ENCODE measurements at regions not wholly inside any gene's neighbourhood (a gene's known extent, or its start where the extent isn't known, plus 50 kb on each side); places are given as distances from the start of the nearest gene placed in this dataset.

DNA sequence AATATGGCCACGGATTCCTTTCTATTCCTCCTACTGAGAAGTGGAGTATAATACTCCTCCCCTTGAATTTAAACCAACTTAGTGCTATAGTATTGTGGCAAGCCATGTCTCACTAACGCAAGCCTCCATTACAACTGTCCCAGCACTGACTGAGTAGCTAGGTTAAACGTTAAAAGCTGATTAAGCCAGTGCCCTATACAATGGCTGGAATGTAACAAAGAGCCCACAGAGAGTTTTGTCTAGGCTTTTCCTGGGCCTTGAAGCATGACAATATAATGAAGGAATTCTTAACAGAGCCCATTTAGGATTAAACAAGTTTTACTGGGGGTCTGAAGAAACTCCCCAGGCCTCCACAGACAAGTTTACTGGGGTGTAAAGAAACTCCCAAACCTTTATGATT, 254.5 kb upstream of the DACH1 start:
- no peak for DNase-seq
- in situ Hi-C loops (cut with HindIII; ENCODE audit: low pct_ligation_motif_present, low pct_unique_long_range_greater_than_20kb, low sequenced_read_pairs), result no loop called here

DNA sequence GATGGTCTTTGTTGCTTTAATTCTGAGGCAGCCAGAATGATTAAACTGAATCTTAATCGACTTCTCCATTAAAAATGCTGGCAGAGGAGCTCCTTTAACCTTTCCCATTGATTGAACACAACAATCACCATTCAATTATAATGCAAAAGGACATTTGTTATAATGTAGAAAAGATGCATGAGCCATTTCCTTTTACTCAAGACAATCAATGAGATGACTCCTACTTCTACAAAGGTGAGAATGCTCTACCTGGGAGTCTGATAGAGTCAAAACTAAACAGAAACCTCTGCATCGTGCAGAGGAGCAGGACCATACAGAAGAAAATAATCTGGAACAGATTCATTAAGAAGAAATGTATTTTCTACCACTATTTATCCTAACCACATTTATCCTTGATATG, 253.6 kb upstream of the DACH1 start:
- DNase-seq, result no peak
- in situ Hi-C loops (cut with HindIII; ENCODE audit: low pct_ligation_motif_present, low pct_unique_long_range_greater_than_20kb, low sequenced_read_pairs), result no loop called here

DNA sequence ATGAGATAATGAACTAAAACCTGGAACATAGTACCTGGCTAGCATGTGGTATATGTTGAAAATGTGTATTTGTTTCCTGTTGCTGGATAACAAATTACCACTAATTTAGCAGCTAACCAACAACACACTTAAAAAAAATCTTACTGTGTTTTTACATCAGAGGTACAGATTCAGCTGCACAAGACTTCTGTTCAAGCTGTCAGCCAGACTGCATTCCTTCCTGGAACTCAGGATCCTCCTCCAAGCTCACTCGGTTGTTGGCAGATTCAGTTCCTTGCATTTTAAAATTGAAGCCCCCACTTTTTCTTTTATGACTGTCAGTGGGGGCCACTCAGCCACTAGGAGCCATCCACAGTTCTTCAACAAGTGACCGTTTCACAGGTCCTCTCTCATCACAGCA, 246.9 kb upstream of the DACH1 start:
- in situ Hi-C loops (cut with HindIII; ENCODE audit: low pct_ligation_motif_present, low pct_unique_long_range_greater_than_20kb, low sequenced_read_pairs), result no loop called here

DNA sequence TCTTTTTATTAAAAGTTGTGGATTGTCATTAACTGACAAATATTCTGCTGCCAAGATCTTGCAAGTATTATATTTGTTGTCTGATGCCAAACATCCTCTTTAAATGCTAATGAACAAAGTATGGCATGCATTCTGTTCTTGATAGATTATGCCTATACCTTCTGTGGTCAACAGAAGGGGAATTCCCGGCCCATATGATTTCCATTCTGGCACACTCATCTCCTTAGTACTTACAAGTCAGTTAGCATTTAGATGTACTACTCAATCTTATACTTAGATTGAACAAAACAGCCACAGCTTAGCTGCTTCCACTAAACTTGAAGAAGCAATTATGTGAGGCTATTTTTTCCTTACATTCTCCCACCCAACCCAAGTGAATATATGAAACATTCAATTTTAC, 246.1 kb upstream of the DACH1 start:
- in situ Hi-C loops (cut with HindIII; ENCODE audit: low pct_ligation_motif_present, low pct_unique_long_range_greater_than_20kb, low sequenced_read_pairs), result no loop called here
- DNase-seq, result no peak

More for the DNA sequence above, 246.9 kb upstream of the DACH1 start:
- no peak for DNase-seq

DNA sequence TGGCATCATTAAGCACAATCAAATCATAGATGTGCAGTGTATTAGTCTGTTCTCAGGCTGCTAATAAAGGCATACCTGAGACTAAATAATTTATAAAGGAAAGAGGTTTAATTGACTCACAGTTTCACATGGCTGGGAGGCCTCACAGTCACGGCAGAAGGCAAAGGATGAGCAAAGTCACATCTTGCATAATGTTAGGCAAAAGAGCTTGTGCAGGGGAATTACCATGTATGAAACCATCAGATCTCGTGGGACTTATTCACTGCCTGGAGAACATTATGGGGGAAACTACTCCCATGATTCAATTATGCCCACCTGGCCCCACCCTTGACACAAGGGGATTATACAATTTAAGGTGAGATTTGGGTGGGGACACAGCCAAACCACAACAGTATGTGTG, 245.2 kb upstream of the DACH1 start:
- in situ Hi-C loops (cut with HindIII; ENCODE audit: low pct_ligation_motif_present, low pct_unique_long_range_greater_than_20kb, low sequenced_read_pairs), result no loop called here
- no peak for DNase-seq

DNA sequence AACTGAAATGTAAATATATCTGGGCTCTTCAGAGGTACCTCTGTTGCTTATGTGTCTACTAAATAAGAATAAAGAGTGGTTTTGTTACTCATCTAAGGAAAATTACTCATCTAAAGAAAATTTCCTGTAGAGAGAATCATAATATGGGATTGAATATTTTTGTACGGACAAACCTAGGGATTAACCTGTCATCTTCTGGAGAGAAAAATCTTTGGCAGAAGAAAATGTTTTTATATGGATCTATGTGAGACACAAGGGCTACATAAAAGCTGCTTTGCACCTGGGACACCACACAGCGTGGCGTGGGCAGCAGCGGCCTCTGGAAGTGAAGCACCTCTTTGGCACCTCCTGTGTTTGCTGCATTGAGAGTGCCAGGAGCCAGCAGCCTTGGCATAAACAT, 242.9 kb upstream of the DACH1 start:
- no peak for DNase-seq
- in situ Hi-C loops (cut with HindIII; ENCODE audit: low pct_ligation_motif_present, low pct_unique_long_range_greater_than_20kb, low sequenced_read_pairs), result no loop called here

DNA sequence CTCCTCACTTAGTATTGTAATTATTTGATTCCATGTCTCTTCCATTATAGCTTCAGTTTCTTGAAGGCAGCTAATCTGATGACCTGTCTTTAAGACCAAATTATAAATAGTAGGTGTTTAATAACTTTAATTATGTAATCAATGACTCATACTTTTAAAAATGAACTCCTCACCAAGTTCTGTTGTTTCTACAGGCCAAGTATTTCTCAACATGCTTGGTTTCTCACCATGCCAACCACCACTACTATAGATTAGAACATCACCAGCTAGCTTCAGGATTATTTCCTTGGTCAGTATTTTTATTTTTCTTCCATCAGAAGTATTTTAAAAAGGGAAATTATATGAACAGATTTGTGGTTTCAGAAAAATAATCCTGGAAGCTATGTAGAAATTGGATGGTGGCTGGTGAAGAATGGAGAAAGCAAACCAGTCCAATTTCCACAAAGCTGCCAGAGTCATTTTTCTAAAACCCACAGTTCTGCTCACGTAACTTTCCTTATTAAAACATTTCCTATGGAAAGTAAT, 237.7 kb upstream of the DACH1 start:
- in situ Hi-C loops (cut with HindIII; ENCODE audit: low pct_ligation_motif_present, low pct_unique_long_range_greater_than_20kb, low sequenced_read_pairs), result no loop called here
- no peak for DNase-seq

DNA sequence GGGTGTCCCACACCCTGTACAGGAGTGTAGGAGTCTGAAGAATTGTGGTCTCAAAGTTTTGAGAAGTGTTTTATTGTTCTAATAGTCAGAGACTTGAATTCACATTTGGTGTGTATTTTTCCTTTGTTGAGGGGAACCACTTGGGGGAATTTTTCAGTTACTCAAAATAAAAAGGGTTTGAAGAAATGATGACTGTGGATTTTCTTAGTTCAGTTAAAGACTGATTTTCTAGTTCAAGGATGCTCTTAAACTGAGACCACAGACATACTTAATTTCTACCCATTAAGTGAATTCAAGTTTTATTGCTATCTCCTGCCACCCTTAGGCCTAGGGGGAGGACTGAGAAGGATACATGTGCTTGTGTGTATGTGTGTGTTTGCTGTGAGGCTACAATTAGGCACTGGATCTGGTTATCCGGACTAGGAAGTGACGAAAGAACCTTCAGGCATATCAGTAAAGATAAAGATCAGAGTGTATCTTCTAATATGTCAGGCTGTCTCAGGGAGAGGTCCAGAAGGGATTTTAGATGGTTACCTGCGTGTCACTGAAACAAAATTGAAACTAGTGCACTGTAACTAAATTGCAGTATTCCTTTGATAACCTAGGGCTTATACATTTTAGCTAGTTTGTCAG, 234.9 kb upstream of the DACH1 start:
- no peak for DNase-seq
- in situ Hi-C loops (cut with HindIII; ENCODE audit: low pct_ligation_motif_present, low pct_unique_long_range_greater_than_20kb, low sequenced_read_pairs), result no loop called here

DNA sequence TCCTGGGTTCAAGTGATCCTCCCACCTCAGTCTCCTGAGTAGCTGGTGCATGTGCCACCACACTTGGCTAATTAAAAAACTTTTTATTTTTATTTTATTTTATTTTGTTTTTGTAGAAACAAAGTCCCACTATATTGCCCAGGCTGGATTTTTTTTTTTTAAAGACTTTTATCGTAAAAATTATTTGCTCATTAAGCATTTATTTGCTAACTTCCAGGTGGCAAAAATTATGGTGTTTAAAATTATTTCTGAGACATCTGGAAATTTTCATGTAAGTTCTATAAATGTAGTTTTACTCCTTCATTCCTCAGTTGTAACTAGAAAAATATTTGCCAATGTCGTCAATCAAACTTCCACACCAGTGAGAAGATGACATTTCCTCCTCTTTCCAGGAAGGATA, 233.3 kb upstream of the DACH1 start:
- DNase-seq, result no peak

DNA sequence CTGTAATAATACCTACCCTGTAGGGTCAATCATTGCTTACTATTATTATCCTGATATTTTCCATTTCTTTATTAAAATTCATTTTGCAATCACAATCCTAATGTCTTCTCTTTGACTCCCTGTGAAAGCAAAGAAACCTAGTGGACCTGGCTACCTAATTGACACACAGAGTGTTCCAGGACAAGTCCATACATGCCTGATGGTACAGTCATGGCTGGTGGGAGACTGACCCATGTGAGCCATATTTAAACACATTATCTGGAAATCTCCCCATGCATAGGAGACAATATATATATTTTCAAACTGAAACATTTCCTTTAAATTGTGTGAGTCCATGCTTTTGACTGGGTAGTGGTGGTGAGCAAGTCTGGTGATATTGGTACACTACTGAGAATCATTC, 230.6 kb upstream of the DACH1 start:
- DNase-seq, result no peak
- in situ Hi-C loops (cut with HindIII; ENCODE audit: low pct_ligation_motif_present, low pct_unique_long_range_greater_than_20kb, low sequenced_read_pairs), result no loop called here

More for the DNA sequence above, 233.3 kb upstream of the DACH1 start:
- in situ Hi-C loops (cut with HindIII; ENCODE audit: low pct_ligation_motif_present, low pct_unique_long_range_greater_than_20kb, low sequenced_read_pairs), result no loop called here

DNA sequence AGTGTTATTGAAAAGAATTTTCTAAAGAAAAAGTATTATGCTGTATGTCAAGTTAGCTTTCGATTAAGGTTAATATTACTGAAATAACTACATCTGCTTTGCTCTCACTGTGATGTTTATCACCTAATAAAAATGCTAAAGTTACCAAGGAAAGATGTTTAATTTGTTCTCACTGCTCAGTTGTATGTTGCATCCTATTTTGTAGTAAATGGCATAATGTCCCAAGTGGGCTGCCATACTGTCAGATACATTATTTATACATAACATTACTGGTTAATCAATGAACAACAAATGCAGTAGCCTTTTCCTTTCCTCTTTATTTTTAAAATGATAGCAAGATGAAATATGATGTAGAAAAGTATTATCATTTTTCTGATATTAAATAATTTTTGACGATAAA, 226.3 kb upstream of the DACH1 start:
- in situ Hi-C loops (cut with HindIII; ENCODE audit: low pct_ligation_motif_present, low pct_unique_long_range_greater_than_20kb, low sequenced_read_pairs), result no loop called here
- no peak for DNase-seq

DNA sequence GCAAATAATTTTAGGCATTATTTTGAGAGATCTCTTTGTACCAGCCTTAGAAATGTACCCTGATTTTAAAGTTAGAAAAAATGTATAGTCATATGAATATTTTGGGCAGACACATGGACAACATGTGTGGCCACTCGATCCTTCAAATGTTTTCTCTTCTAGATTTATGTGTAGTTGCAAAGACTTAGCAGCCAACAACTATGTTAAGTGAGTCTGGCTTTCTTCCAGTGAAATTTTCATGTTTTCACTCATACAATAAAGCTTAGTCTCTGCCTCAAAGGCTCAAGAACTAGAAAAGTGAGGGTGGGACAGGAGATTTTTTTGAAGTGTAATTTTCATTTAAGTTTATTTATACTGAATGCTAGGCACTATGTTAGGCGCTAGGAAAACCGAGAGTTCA, 207.7 kb upstream of the DACH1 start:
- DNase-seq, result no peak
- in situ Hi-C loops (cut with HindIII; ENCODE audit: low pct_ligation_motif_present, low pct_unique_long_range_greater_than_20kb, low sequenced_read_pairs), result no loop called here

DNA sequence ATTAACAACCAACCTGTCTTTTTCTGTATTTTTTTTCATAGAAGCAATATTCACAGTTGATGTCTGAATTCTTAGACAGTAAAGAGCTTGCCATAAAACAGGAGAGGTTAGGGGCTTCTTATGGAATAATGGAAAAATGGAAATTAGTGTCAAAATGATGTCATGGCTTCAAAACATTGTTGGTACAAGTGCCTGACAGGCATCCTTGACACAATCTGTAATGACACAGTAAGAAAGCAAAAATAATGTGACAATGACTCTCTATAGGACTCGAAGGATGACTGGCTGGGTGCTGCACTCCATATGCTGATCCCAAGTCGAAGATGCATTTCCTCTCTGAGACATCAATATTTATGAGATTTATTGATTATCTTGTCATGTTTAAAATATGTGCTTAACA, 205.3 kb upstream of the DACH1 start:
- in situ Hi-C loops (cut with HindIII; ENCODE audit: low pct_ligation_motif_present, low pct_unique_long_range_greater_than_20kb, low sequenced_read_pairs), result no loop called here
- no peak for DNase-seq

DNA sequence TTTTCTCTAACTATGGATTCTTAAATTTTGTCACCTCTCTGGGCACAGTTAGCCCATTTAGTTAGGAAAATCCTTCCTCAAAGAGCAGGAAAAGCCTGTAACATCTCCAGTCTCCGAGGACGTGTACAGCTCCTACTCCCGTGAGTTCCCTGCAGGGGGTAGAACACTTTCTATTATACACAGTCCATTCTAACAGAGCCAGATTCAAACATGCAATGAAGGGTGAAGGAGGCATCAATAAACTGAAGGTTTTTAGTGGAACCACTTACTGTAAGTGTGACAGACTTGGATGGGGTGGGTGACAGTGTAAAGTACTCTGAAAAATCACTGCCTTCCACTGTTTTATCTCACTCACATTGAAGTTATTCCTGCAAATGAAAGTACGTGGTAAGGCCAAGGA, 204.7 kb upstream of the DACH1 start:
- in situ Hi-C loops (cut with HindIII; ENCODE audit: low pct_ligation_motif_present, low pct_unique_long_range_greater_than_20kb, low sequenced_read_pairs), result no loop called here
- DNase-seq, result no peak

DNA sequence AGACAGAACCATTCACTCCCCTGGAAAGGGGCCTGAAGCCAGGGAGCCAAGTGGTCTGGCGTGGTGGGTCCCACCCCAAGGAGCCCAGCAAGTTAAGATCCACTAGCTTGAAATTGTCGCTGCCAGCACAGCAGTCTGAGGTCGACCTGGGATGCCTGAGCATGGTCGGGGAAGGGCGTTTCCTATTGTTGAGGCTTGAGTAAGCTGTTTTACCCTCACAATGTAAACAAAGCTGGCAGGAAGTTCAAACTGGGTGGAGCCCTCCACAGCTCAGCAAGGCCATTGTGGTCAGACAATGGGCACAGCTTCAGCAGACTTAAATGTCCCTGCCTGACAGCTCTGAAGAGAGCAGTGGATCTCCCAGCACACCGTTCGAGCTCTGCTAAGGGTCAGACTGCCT, 195.6 kb upstream of the DACH1 start:
- DNase-seq, result no peak
- in situ Hi-C loops (cut with HindIII; ENCODE audit: low pct_ligation_motif_present, low pct_unique_long_range_greater_than_20kb, low sequenced_read_pairs), result no loop called here

DNA sequence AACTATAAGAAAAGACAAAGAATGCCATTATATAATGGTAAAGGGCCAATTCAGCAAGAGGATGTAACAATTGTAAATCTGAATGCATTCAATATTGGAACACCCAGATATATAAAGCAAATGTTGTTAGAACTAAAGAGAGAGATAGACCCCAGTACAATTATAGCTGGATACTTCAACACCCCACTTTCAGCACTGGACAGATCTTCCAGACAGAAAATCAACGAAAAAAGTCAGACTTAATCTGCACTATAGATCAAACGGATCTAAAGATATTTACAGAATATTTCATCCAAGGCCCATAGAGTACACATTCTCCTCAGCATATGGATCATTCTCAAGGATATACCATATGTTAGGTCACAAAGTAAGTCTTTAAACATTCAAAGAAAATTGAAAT, 194.6 kb upstream of the DACH1 start:
- DNase-seq, result no peak
- in situ Hi-C loops (cut with HindIII; ENCODE audit: low pct_ligation_motif_present, low pct_unique_long_range_greater_than_20kb, low sequenced_read_pairs), result no loop called here

DNA sequence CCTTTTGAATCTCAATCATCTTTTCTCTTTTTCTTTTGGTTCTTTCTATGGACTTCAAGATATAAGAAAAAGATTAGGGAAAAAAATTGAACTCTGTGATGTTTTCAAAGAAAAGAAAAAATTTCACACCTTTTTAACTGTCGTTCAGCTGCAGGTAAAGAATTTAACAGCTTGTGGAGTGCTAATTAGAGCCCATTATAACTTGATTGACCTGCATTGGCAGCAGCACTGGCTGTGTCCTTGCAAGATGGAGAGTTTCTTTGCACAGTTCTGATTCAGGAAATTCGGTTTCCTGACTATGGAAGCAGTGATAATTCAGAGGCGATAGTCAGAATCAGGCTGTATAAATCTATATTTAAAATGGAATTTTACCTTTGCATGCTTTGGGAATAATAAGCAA, 183.2 kb upstream of the DACH1 start:
- DNase-seq, result no peak
- in situ Hi-C loops (cut with HindIII; ENCODE audit: low pct_ligation_motif_present, low pct_unique_long_range_greater_than_20kb, low sequenced_read_pairs), result no loop called here

DNA sequence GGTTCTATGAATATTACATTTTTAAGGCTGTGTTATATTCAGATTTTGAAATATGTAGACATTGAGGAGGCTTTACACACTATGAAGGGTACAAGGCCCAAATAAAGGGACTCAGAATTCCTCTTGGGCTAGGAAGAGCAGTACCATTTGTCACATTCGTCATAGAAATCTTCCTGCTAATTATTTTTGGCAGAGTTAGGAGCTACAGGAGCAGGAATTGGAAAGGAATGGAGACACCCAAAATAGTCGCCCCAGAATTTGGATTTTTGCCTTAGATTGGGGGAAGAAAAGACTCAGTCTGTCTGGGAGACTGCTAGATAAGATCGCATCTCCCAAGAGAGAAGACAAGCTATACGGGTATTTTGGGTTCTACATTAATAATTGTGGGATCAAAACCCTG, 176.4 kb upstream of the DACH1 start:
- in situ Hi-C loops (cut with HindIII; ENCODE audit: low pct_ligation_motif_present, low pct_unique_long_range_greater_than_20kb, low sequenced_read_pairs), result no loop called here
- no peak for DNase-seq

DNA sequence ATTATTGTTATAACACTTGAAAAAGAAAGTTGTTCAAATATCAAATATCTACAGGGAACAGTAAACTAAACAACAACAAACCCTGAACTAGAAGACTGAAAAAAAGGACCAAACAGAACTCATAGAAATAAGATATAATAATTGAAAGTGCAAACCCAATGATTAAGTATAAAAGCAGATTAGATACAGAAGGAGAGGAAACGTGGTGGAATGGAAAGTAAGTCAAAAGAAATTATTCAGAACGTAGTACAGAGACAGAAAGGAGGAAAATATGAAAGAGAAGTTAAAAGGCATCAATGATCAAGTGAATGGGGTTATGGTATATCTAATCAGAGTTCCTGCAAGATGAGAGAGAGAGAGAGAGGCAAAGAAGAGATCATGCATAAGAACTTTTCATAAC, 174.2 kb upstream of the DACH1 start:
- in situ Hi-C loops (cut with HindIII; ENCODE audit: low pct_ligation_motif_present, low pct_unique_long_range_greater_than_20kb, low sequenced_read_pairs), result no loop called here
- no peak for DNase-seq

DNA sequence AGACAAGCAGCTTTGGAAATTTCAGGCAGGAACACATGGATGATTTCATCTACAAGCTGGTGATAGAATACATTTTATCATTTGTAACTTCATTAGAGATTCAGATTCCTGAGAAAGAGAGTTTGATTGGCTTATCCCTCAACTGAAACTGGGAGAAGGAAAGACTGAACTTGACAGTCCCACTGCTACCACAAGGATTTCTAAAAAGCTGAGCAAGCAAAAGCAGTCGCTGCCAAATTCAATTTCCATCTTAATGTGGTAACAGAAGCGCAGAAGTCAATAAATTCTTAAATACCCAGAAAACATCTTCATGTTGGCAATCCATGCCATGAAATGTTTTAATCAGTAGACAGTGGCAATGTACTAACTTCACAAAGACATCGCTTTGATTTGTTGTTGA, 172.1 kb upstream of the DACH1 start:
- no peak for DNase-seq
- in situ Hi-C loops (cut with HindIII; ENCODE audit: low pct_ligation_motif_present, low pct_unique_long_range_greater_than_20kb, low sequenced_read_pairs), result no loop called here

DNA sequence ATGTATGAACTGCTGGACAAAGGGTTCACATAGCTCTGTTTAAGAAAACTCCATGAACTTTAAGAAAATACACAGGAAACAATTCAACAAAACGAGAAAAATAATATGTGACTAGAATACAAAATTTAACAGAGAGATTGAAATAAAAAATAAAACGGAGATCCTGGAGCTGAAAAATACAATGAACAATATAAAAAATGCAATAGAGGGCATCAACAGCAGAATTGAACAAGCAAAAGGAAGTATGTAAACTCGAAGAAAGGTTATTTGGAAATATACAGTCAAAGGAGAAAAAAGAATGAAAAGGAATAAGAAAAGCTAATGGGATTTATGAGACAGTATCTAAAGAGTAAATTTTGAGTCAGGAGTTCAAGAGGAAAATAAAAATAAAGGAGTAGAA, 163.0 kb upstream of the DACH1 start:
- in situ Hi-C loops (cut with HindIII; ENCODE audit: low pct_ligation_motif_present, low pct_unique_long_range_greater_than_20kb, low sequenced_read_pairs), result no loop called here
- no peak for DNase-seq
